ENCODE measurements at regions not wholly inside any gene's neighbourhood (a gene's known extent, or its start where the extent isn't known, plus 50 kb on each side); places are given as distances from the start of the nearest gene placed in this dataset.

GRCh38 chr20:57897891-57898290 is 188.1 kb upstream of the PMEPA1 start:
- Histone ChIP-seq H3K4ac (ENCODE audit: low read depth in 1 of 2, low read length in 2 of 2) (no peak overlapping the region), H3K23ac (ENCODE audit: low read length in 2 of 2) (no peak overlapping the region), H3K4me3 (ENCODE audit: insufficient read depth in 1 of 2, low read depth in 1 of 2, low read length in 2 of 2) (no peak overlapping the region), H3K4me1 (ENCODE audit: control insufficient read depth, insufficient read depth, low read depth, low read length) (no peaks in the 10 kb centered on the region), H3K18ac (ENCODE audit: low read depth in 1 of 2, low read length in 2 of 2) (no peak overlapping the region), H3K36me3 (ENCODE audit: control insufficient read depth in 1 of 2, insufficient read depth in 2 of 2, low read depth in 1 of 2, low read length in 2 of 2) (no peaks in the 10 kb centered on the region), H2BK120ac (ENCODE audit: low read depth, low read length) (no peak overlapping the region), H3K9me3 (ENCODE audit: control insufficient read depth, low read length) (no peaks in the 10 kb centered on the region), H2BK15ac (ENCODE audit: low read depth, poor library complexity, severe bottlenecking) (no peak overlapping the region), H3K9ac (ENCODE audit: low read length) (no peak overlapping the region), H2AK5ac (ENCODE audit: low read length, severe bottlenecking) (no peak overlapping the region), H2BK5ac (ENCODE audit: low read depth, low read length, poor library complexity, severe bottlenecking) (no peak overlapping the region), H2BK12ac (ENCODE audit: low read length in 2 of 2) (no peak overlapping the region), H4K8ac (ENCODE audit: low read length) (no peak overlapping the region), H4K91ac (ENCODE audit: low read length) (no peak overlapping the region), H3K14ac (ENCODE audit: low read length in 2 of 2) (no peak overlapping the region), H2AFZ (ENCODE audit: low read depth, low read length) (no peak overlapping the region), H3K79me1 (replicated peaks; ENCODE audit: low read length, poor library complexity, severe bottlenecking) (no peaks in the 10 kb centered on the region), H3K27ac (ENCODE audit: low read length, poor library complexity, severe bottlenecking) (no peak overlapping the region), H3K4me2 (ENCODE audit: low read length, poor library complexity, severe bottlenecking) (no peak overlapping the region), H3K27me3 (ENCODE audit: control insufficient read depth in 1 of 2, insufficient read depth in 1 of 2, low read length in 2 of 2) (peaks cover 0 to 82% of the 10 kb centered on the region in 2 experiments)
- 74% methylated on average over 4 of the region's 4 CpGs for WGBS
- no peak for DNase-seq

- H3K18ac ChIP-seq (ENCODE audit: low read depth in 1 of 2, low read length in 2 of 2), result no peak overlapping the region
- H3K4me2 ChIP-seq (ENCODE audit: low read length, poor library complexity, severe bottlenecking), result no peak overlapping the region
- peaks cover 0 to 83% of the 10 kb centered on the region in 2 experiments for H3K27me3 ChIP-seq (ENCODE audit: control insufficient read depth in 1 of 2, insufficient read depth in 1 of 2, low read length in 2 of 2)
- no peak overlapping the region for H2BK120ac ChIP-seq (ENCODE audit: low read depth, low read length)
- WGBS, result 78% methylated on average over 13 of the region's 18 CpGs
- no peak overlapping the region for H2BK12ac ChIP-seq (ENCODE audit: low read length in 2 of 2)
- no peak overlapping the region for H3K14ac ChIP-seq (ENCODE audit: low read length in 2 of 2)
- H2BK15ac ChIP-seq (ENCODE audit: low read depth, poor library complexity, severe bottlenecking), result no peak overlapping the region
- H3K4me3 ChIP-seq (ENCODE audit: insufficient read depth in 1 of 2, low read depth in 1 of 2, low read length in 2 of 2), result no peak overlapping the region
- H3K9me3 ChIP-seq (ENCODE audit: control insufficient read depth, low read length), result no peaks in the 10 kb centered on the region
- H2AFZ ChIP-seq (ENCODE audit: low read depth, low read length), result no peak overlapping the region
- H3K9ac ChIP-seq (ENCODE audit: low read length), result no peak overlapping the region
- DNase-seq, result no peak
- H3K4me1 ChIP-seq (ENCODE audit: control insufficient read depth, insufficient read depth, low read depth, low read length), result no peaks in the 10 kb centered on the region
- H3K79me1 ChIP-seq (replicated peaks; ENCODE audit: low read length, poor library complexity, severe bottlenecking), result no peaks in the 10 kb centered on the region
- no peak overlapping the region for H3K27ac ChIP-seq (ENCODE audit: low read length, poor library complexity, severe bottlenecking)
- no peak overlapping the region for H4K91ac ChIP-seq (ENCODE audit: low read length)
- H4K8ac ChIP-seq (ENCODE audit: low read length), result no peak overlapping the region
- no peak overlapping the region for H2BK5ac ChIP-seq (ENCODE audit: low read depth, low read length, poor library complexity, severe bottlenecking)
- no peak overlapping the region for H3K23ac ChIP-seq (ENCODE audit: low read length in 2 of 2)
- H3K36me3 ChIP-seq (ENCODE audit: control insufficient read depth in 1 of 2, insufficient read depth in 2 of 2, low read depth in 1 of 2, low read length in 2 of 2), result no peaks in the 10 kb centered on the region
- H3K4ac ChIP-seq (ENCODE audit: low read depth in 1 of 2, low read length in 2 of 2), result no peak overlapping the region
- no peak overlapping the region for H2AK5ac ChIP-seq (ENCODE audit: low read length, severe bottlenecking)
These were observed 187.5 kb upstream of the PMEPA1 start for GRCh38 chr20:57897156-57897874.

- H3K27ac ChIP-seq (ENCODE audit: low read length, poor library complexity, severe bottlenecking), result no peak overlapping the region
- H4K8ac ChIP-seq (ENCODE audit: low read length), result no peak overlapping the region
- no peak overlapping the region for H4K91ac ChIP-seq (ENCODE audit: low read length)
- H3K4me2 ChIP-seq (ENCODE audit: low read length, poor library complexity, severe bottlenecking), result no peak overlapping the region
- H3K4me3 ChIP-seq (ENCODE audit: insufficient read depth in 1 of 2, low read depth in 1 of 2, low read length in 2 of 2), result no peak overlapping the region
- no peak overlapping the region for H2AFZ ChIP-seq (ENCODE audit: low read depth, low read length)
- no peak overlapping the region for H3K14ac ChIP-seq (ENCODE audit: low read length in 2 of 2)
- H3K9me3 ChIP-seq (ENCODE audit: control insufficient read depth, low read length), result no peaks in the 10 kb centered on the region
- H3K18ac ChIP-seq (ENCODE audit: low read depth in 1 of 2, low read length in 2 of 2), result no peak overlapping the region
- H2AK5ac ChIP-seq (ENCODE audit: low read length, severe bottlenecking), result no peak overlapping the region
- no peak overlapping the region for H3K9ac ChIP-seq (ENCODE audit: low read length)
- no peak overlapping the region for H3K23ac ChIP-seq (ENCODE audit: low read length in 2 of 2)
- H3K27me3 ChIP-seq (ENCODE audit: control insufficient read depth in 1 of 2, insufficient read depth in 1 of 2, low read length in 2 of 2), result peaks cover 0 to 83% of the 10 kb centered on the region in 2 experiments
- H2BK120ac ChIP-seq (ENCODE audit: low read depth, low read length), result no peak overlapping the region
- H2BK5ac ChIP-seq (ENCODE audit: low read depth, low read length, poor library complexity, severe bottlenecking), result no peak overlapping the region
- no peak overlapping the region for H2BK15ac ChIP-seq (ENCODE audit: low read depth, poor library complexity, severe bottlenecking)
- DNase-seq, result no peak
- H3K4ac ChIP-seq (ENCODE audit: low read depth in 1 of 2, low read length in 2 of 2), result no peak overlapping the region
- 78% methylated on average over 6 of the region's 6 CpGs for WGBS
- no peaks in the 10 kb centered on the region for H3K4me1 ChIP-seq (ENCODE audit: control insufficient read depth, insufficient read depth, low read depth, low read length)
- no peaks in the 10 kb centered on the region for H3K36me3 ChIP-seq (ENCODE audit: control insufficient read depth in 1 of 2, insufficient read depth in 2 of 2, low read depth in 1 of 2, low read length in 2 of 2)
- no peaks in the 10 kb centered on the region for H3K79me1 ChIP-seq (replicated peaks; ENCODE audit: low read length, poor library complexity, severe bottlenecking)
- no peak overlapping the region for H2BK12ac ChIP-seq (ENCODE audit: low read length in 2 of 2)
These were observed 186.7 kb upstream of the PMEPA1 start for GRCh38 chr20:57896563-57896962.

- H4K8ac ChIP-seq (ENCODE audit: low read length), result no peak overlapping the region
- H3K18ac ChIP-seq (ENCODE audit: low read depth in 1 of 2, low read length in 2 of 2), result no peak overlapping the region
- H3K4me2 ChIP-seq (ENCODE audit: low read length, poor library complexity, severe bottlenecking), result no peak overlapping the region
- no peak overlapping the region for H2BK120ac ChIP-seq (ENCODE audit: low read depth, low read length)
- H3K9ac ChIP-seq (ENCODE audit: low read length), result no peak overlapping the region
- no peak overlapping the region for H3K27ac ChIP-seq (ENCODE audit: low read length, poor library complexity, severe bottlenecking)
- H3K4ac ChIP-seq (ENCODE audit: low read depth in 1 of 2, low read length in 2 of 2), result no peak overlapping the region
- 84% methylated on average over 8 of the region's 8 CpGs for WGBS
- no peak overlapping the region for H2BK15ac ChIP-seq (ENCODE audit: low read depth, poor library complexity, severe bottlenecking)
- H2AK5ac ChIP-seq (ENCODE audit: low read length, severe bottlenecking), result no peak overlapping the region
- no peaks in the 10 kb centered on the region for H3K9me3 ChIP-seq (ENCODE audit: control insufficient read depth, low read length)
- no peak overlapping the region for H2BK5ac ChIP-seq (ENCODE audit: low read depth, low read length, poor library complexity, severe bottlenecking)
- H3K4me3 ChIP-seq (ENCODE audit: insufficient read depth in 1 of 2, low read depth in 1 of 2, low read length in 2 of 2), result no peak overlapping the region
- no peak overlapping the region for H2BK12ac ChIP-seq (ENCODE audit: low read length in 2 of 2)
- no peak overlapping the region for H4K91ac ChIP-seq (ENCODE audit: low read length)
- peaks cover 0 to 85% of the 10 kb centered on the region in 2 experiments for H3K27me3 ChIP-seq (ENCODE audit: control insufficient read depth in 1 of 2, insufficient read depth in 1 of 2, low read length in 2 of 2)
- no peaks in the 10 kb centered on the region for H3K4me1 ChIP-seq (ENCODE audit: control insufficient read depth, insufficient read depth, low read depth, low read length)
- no peaks in the 10 kb centered on the region for H3K79me1 ChIP-seq (replicated peaks; ENCODE audit: low read length, poor library complexity, severe bottlenecking)
- H3K23ac ChIP-seq (ENCODE audit: low read length in 2 of 2), result no peak overlapping the region
- H3K14ac ChIP-seq (ENCODE audit: low read length in 2 of 2), result no peak overlapping the region
- no peak for DNase-seq
- no peaks in the 10 kb centered on the region for H3K36me3 ChIP-seq (ENCODE audit: control insufficient read depth in 1 of 2, insufficient read depth in 2 of 2, low read depth in 1 of 2, low read length in 2 of 2)
- H2AFZ ChIP-seq (ENCODE audit: low read depth, low read length), result no peak overlapping the region
These were observed 186.2 kb upstream of the PMEPA1 start for GRCh38 chr20:57896017-57896416.
